DOHH2 (cell line): ENCODE measurements at regions not wholly inside any gene's neighbourhood (a gene's known extent, or its start where the extent isn't known, plus 50 kb on each side); places are given as distances from the start of the nearest gene placed in this dataset.

Experiments used
- EZH2phosphoT487 ChIP-seq: fragments of 200-600 bp; sonication (generic); IDR thresholded peaks from 2 replicates; pipeline ENCODE4 v1.6.1; 2017; ENCODE audit warnings: borderline replicate concordance, mild to moderate bottlenecking, antibody characterized with exemption, low read length, moderate library complexity, mixed read lengths
- TF ChIP-seq, protein P1 (sequence below): fragments of 200-600 bp; sonication (generic); IDR thresholded peaks from one replicate; pipeline ENCODE4 v1.5.1; 2014; ENCODE audit warnings: antibody characterized with exemption, mild to moderate bottlenecking, low read depth, low read length; ENCODE audit not compliant: poor library complexity, severe bottlenecking

DNA sequence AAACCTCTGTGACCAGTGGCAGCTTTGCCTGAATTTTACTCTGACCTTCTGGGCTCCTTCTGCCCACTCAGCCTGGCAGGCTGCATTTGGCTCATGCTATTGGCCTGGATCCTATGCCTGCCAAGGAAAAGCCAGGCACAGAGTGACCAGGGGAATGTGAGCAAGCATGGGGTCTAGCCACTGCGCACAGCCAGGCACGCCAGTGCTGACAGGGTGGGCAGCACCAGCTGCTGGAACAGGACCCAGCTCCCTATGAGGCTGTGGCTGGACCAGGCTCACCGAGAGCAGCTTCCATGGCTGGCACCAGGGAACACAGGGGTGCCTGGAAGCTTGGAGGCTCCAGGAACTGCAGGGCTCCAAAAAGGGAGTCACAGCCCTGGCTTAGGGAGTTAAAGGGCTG lies 311.5 kb upstream of the SYT4 start:
- TF ChIP-seq, protein P1, sequence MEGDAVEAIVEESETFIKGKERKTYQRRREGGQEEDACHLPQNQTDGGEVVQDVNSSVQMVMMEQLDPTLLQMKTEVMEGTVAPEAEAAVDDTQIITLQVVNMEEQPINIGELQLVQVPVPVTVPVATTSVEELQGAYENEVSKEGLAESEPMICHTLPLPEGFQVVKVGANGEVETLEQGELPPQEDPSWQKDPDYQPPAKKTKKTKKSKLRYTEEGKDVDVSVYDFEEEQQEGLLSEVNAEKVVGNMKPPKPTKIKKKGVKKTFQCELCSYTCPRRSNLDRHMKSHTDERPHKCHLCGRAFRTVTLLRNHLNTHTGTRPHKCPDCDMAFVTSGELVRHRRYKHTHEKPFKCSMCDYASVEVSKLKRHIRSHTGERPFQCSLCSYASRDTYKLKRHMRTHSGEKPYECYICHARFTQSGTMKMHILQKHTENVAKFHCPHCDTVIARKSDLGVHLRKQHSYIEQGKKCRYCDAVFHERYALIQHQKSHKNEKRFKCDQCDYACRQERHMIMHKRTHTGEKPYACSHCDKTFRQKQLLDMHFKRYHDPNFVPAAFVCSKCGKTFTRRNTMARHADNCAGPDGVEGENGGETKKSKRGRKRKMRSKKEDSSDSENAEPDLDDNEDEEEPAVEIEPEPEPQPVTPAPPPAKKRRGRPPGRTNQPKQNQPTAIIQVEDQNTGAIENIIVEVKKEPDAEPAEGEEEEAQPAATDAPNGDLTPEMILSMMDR, result no peak
- TF ChIP-seq EZH2phosphoT487, result no peak
